HG02798 (cell line): ENCODE measurements at regions not wholly inside any gene's neighbourhood (a gene's known extent, or its start where the extent isn't known, plus 50 kb on each side); places are given as distances from the start of the nearest gene placed in this dataset.

Source experiments
- ATAC-seq: cut with Tn5 transposase; IDR thresholded peaks from one replicate; pipeline ENCODE4 v1.9.1; 2021; ENCODE audit warnings: mild to moderate bottlenecking; ENCODE audit not compliant: unreplicated experiment, poor library complexity

DNA sequence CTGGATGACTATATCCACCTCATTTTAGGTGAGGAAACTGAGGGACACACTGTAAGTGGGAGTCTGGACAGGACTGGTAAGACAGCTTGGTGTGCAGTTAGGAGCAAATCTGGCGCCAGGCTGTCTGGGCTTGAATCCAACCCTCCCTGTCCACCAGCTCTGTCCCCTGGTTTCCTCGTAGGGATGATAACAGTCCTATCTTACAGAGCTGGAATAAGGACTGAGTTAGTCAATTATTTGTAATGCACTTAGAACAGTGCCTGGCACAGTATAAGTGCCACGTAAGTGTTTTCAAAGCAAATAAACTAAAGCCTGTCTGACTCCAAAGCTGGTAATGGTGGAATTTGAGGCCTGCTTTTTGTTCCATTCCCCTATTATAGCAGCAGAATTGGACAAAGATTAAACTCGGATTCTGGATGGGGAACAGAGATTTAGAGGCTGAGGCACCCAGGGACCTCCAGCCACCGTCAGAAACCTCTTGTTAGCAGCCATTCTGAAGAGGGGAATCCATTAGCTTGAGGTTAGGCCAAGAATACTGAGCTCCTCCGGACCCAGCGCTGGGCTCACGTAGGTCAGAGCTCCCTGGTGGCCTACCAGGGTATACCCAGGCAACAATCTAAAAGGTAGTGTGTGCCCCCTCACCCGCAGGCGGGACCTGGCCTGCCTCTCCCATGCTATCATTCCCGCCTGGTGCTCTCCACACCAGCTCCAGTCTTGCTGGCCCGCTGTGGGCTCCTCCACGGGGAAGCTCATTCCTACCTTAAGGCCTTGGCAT, 102.1 kb downstream of the UCHL1 start:
- no peak for ATAC-seq

DNA sequence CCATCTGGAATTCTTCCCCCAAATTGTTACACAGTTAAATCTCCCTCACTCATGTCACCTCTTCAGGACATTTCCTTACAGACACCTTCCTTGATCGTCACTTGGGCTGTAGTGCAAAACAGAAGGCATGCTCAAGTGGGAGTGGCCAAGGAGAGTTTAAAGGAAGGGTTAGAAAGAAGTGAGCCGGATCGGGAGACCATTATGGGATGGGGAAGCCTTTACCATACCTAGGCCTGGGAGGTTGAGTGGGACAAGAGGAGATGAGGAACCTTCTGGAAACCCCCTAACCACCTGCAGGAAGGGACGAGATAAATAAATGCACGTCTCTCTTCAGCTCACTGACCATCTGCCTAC, 102.7 kb downstream of the UCHL1 start:
- ATAC-seq: no peak

DNA sequence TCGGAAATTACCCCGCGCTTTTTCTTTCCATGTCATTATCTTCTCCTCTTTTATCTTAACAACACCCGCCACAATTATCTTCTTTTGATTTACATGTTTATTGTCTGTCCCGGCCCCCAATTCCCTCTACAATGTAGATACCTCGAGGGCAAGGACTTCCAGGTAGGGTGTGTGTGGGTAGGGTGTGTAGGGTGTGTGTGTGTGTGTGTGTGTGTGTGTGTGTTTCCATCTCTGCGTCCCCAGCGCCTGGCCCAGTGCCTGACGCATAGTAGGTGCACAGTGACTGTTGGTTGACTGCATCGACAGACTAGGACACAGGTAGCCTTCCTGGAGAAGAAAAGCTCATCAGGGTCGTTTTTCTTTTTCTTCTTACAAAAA, 103.1 kb downstream of the UCHL1 start:
- no peak for ATAC-seq

DNA sequence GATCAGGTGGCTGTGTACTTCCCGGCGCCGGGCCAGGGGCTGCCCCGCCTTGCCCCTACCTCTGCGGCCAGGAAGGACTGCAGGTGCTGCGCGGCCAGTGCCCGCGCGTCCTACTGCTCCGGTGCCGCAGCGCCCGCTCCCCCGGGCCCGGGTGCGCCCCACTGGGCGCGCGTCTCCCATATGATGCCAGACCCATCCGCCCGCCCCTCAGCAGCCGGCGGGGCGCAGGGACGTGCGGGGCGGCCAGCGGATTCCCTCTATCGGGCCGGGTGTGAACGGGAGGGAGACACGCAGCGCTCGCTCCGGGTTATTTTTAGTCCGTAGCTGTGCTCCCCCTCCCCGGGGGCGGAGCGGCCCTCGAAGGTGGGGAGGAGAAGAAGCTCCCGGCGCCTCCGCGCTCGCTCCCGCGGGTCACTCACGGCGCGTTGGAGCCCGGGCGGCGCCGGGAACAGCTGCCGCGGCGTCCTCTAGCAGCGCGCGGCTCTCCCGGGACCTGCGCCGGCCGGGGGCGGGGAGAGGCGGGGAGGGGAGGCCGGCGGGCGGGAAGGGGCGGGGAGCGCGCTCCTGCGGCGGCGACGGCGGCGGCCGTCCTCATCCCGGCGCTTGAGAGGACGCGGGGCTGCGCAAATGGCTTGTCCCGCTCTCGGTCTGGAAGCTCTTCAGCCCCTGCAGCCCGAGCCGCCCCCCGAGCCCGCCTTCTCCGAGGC, 103.6 kb downstream of the UCHL1 start:
- ATAC-seq: peak; percentile 67

DNA sequence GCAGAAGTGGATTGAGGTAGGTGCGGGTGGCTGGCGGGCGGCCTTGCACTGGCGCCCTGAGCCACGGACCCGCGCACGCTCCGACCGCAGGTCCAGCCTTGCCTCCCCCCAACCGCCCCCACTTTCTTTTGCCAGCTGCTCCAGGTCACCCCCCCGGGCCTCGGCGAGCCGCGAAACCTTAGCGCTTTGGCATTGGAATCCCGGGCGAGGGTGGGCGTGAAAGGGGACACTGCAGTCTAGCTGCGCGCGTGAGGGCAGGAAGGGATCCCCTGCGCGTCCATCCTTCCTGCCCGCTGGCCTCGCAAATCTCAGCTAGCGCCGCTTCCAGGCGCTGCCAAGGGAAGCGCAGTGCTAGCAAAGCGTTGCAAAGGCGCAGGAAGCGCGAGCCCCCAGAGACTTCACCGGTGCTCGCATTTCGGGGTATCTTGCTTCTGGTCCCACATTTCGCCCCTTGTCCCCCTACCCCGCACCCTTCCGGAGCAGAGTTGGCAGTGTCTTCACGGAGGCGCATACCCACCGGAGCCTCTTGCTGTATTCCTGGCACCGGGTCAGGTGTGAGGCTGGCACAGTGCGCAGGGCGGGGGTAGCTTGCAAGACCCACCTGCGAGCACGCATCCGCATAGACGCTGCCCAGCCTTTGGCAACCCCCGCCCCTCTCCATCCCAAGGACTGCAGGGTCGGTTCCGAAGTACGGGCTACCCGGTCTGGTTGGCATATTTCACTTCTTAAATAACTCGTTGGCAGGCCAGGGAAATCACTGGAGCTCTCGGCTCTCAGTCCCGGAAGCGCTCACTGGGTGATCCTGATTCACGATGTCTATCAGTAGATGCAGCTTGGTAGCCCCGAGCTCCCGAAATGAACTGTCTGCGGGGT, 104.4 kb downstream of the UCHL1 start:
- ATAC-seq: no peak

DNA sequence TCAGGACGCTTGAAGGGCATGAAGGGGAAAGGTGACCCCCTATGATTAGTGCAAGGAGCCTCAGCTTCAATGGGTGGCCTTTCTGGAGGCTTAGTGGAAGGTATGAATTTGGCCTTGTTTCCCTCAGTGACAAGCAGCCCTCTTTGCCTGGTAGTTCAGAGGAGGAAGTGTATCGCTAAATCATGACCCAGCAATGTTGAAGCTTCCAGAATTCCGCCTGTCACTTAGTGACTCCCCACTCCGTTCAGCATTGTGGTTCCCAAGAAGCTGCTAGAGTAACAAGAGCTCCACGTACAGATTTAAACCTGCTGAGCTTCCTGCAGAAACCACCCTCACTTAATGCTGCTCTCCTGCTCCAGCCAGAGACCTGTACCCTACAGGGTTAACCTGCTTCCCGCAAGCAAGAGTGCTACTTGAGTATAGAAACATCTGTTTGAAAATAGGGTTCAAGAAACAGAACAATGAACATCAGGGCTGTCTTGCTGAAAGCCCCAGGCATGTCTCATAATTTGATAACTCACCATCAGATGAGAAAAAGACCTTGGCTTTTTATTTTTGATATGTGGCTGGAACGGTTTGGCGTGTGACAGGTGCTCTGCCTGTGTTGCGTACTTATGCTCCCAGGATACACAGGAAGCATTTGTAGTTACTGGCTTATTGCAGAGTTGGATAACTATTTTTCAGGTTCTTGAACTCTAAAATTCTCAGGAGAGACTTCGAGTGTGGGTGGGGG, 105.2 kb downstream of the UCHL1 start:
- ATAC-seq: no peak

DNA sequence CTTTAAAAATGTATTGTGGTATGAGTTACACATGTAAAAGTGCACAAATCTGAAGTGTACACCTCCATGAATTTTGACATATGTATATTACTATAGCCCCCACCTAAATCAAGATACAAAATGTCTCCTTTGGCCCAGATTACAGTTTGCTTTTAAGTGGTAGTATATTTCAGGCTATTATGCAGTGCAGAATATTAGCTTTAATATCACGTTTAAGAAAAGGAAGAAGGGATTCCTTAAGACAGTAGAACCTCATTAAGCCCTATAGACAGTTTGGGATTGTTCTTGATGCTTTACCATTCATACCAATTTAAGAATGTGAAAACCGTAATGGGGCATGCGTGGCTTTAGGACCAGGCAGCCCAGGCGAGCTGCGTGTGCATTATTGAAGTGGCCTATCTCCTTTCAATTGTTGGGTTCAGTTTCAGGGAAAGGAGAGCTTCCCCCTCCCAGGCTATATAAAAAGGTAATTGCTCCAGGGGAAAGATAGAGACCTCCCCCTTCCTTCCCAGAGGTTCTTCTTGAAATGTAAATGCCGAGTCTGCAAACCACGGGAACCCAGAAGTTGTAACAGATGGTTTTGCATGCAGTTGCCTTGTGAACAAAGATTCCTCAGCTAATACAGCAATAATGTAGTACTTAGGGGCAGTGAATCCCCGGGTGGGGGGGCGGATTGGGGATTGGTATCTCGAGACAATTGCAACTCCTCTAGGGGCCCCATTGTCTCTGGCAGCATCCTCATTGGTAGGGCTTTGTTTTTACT, 106.1 kb downstream of the UCHL1 start:
- no peak for ATAC-seq

DNA sequence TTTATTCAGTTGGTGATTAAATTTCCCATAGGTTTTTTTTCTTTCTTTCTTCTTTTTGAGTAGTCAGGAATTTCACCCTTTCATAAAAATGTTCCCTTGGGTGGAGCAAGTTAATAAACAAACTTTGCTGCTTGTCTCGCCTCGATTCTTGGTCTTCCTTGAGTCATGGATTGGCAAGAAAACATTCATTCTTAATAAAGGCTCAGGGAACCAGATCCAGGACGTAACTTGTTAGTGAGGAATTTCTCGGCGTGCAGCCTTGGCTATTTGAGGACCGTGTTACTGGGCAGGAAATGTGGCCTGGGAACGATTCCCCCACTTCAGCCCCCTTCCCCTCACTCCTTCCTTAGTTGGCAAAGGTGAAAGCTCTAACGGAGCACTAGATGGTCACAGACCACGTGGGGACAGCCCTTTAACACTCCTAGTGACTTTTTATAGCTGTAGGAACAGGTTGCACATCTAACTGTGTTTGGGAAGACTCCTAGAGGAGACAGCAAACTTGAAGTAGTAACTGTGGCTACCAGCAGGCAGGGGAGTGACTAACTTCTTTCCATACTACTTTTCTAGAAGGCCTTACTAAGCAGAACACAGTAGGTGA, 106.8 kb downstream of the UCHL1 start:
- ATAC-seq: no peak

DNA sequence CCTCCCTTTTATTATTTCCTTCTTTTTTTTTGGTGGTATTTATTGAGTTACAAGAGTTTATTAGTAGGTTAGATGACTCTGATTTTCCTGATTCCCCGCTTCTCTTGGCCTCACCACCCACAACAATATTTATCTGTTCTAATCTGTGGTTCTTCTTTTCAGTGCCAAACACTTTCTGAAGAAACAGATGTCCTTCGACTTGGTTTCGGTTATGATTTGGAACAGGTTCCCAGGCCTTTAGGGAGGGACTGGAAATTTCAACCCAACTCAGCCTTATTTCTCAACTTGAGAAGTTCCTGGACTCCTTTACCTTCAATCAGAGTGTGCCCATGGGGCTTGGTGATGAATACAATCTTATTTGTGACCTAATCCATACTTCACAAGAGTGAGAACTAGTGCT, 108.1 kb downstream of the UCHL1 start:
- no peak for ATAC-seq

DNA sequence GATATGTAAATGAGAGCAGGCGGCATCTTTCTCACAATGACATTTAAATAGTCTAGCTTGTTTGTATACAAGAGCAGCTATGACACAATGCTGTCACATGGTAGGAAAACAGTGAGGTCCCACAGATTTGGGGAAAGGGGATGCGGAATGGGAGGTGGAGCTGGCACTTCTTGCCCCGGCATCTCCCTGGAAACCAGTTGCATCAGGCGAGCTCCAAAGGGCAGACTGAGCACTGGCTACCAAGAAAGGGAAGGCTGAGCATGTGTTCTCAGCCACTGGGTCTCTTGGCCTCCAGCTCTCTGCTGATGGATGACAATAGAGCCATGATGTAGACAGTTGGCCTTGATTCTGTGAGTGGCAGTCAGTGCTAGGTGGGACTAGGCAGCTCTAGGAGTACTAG, 109.0 kb downstream of the UCHL1 start:
- ATAC-seq: no peak

DNA sequence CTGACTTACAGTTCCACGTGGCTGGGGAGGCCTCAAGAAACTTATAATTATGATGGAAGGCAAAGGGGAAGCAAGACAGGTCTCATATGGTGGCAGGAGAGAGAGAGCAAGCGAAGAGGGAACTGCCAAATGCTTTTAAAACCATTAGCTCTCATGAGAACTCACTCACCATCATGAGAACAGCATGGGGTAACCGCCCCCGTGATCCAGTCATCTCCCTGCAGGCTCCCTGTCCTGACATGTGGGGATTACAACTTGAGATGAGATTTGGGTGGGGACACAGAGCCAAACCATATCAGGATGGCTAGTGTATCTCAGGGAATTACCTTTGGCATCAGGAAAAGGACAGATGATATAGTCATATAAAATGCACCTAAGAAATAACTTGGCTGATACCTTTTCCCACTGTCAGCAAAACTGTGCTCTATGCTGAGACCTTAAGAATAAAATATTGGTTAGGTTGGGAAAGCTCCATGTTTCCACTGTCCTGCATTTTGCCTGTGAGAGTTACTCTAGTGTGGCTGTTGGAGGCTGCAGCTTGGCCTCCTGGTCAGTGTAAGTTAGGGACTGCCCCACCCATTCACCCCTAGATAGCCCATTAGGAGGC, 110.3 kb downstream of the UCHL1 start:
- no peak for ATAC-seq

DNA sequence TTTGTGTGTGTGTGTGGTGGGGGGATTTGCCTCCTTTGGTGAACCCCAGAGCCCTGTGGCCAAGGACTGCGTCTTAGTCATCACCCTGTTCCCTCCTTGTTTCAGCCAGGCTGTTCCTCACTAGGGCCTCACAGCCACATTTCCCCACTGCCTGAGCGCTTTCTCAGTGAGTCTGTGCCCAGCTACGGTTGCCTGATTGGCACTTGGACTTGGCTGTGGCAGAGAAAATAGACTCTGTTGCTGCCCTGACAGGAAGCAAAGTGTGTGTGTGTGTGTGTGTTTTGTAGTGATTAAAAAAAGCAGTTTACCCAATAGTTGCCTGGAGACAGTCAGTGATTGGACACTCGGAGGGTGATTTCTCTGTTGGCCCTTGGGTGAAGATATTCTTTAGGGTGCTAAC, 113.0 kb downstream of the UCHL1 start:
- ATAC-seq: no peak

DNA sequence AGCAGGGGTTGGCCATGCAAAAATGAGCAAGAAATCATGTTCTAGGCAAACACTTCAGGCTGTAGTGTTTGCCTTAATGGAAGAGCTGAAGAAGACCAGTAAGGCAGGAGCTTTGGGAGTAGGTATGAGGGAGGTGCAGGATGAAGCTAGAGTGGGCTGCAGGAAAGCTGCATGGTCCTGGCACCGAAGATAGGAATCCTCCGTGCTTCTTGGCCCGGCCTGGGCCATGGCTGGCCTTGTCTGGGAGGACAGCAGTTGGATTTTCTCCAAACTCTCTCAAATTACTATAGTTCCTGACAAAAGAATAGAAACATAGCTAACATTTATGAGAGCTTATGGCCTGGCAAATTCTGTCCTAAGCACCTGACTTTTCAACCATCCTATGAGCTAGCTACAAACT, 116.5 kb downstream of the UCHL1 start:
- no peak for ATAC-seq

DNA sequence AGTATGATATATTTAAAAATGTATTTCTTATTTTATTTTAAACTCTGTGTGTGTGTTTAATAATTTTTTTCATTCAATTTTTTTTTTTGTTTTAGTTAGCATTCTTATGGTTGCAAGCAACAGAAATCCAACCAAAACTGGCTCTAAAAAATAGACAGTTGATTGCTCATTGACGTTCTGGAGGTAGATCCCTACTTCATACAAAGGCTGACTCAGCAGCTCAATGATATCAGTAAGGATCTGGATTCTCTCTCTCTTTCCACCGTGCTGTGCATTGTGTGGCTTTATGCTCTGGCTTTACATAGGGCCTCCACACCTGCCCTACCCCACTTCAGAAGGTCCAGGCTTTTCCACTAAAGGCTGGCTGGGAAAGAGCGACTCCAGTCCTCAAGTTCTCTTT, 117.8 kb downstream of the UCHL1 start:
- no peak for ATAC-seq

DNA sequence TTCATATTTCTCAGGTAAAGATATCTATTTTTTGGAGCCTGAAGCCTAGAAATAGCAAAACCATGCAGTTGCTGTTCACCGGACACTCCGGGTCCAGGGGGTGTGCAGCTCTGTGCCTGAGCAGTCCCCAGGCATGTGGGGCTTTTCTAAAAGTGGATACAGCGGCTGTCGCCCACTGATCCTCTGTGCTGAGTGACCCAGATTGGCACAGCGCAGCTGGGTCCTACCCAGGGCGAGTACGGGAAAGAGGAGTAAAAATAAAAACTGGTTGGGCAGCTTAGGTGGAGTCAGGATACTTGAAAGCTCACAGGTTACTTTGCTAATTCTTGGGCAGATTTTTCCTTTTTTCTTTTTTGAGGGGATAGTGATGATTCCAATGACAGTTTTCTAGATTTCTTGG, 118.8 kb downstream of the UCHL1 start:
- ATAC-seq: no peak

DNA sequence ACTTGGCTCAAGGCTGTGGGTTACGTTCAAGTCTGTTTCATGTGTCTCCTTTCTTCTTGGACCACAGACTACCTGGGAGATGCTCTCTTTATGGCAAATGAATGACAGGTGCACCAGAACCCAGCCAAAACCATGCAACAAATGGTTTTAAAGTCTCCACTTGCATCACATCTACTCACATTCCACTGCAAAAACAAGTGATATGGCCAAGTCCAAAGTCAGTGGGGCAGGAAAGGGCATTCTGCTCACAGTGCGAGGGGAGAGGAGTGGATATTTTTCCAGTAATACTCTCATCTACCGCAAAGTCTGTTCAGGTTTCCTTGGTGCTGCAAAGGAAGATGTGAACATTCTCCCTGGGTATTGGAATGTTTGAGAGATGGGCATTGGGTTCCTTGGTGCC, 120.5 kb downstream of the UCHL1 start:
- ATAC-seq: no peak

DNA sequence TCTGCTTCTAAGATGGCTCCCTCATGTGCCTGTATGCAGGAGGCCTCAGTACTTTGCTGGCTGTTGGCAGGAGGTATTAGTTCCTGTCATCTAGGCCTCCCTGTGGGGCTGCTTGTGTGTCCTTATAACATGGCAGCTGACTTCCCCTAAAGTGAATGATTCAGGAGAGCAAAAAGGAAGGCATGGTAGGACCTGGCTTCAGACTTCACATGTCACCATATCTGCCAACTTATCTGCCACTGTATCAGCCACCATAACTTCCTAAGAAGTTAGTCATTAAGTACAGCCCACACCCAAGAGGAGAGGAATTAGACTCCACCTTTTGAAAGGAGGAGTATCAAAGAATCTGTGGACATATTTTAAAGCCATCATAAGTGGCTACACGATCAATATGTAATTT, 122.5 kb downstream of the UCHL1 start:
- ATAC-seq: no peak

DNA sequence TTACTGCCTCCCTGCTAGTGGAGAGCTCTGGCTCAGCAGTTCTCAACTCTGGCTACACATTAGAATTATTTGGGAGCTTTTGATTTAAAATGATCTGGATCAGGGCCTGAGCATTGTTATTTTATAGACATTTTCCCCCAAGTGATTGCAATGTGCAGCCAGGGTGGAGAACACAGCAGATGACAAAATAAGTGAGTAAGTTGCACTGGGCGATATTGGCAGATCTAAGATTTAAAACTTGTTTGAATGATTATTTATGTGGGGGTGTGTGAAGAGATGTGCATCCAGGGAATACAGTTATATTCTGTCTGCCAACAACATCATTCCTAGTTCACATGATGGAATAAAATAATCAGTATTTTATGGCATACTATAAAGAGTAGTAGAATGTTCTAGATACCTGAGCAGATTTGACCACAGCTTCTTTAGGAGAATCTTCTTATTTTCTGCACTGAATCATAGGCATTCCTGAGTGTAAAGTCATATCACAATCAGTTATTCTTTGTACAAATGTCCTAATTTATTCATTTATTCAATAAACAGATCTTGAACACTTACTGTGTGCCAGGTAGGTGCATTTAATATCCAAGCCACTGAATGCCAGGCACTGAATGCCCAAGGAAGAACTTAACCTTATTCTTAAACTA, 123.9 kb downstream of the UCHL1 start:
- no peak for ATAC-seq

DNA sequence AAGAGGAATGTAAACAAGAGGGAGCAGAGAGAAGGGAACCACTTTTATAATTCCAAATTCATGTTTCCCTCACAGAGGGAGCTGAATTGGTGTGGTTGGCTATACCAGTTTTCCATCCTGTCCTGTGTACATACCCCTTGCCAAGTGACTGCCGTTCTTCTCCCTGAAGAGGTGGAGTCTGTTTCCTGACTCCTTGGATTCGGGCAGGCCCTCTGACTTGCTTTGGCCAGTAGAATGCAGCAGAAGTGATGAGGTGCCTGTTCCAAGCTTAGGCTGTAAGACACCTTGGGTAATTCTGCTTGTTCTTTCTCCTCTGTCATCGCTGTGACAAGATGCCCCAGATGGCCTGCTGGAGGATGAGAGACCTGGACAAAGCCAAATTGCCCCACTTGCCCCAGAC, 124.7 kb downstream of the UCHL1 start:
- ATAC-seq: no peak
